WI38 (cell line): ENCODE measurements at regions not wholly inside any gene's neighbourhood (a gene's known extent, or its start where the extent isn't known, plus 50 kb on each side); places are given as distances from the start of the nearest gene placed in this dataset.
A peak's percentile ranks its signal among the peaks of the same experiment; 100 is the strongest.

Source experiments
- H3K4me3 ChIP-seq: 2 replicates; pipeline ENCODE4 v1.5.1; 2011; ENCODE audit warnings: low read depth, mild to moderate bottlenecking, control low read depth, low read length
- CTCF ChIP-seq: IDR thresholded peaks from 2 replicates; pipeline ENCODE4 v1.5.1; 2012; ENCODE audit warnings: low read depth, mild to moderate bottlenecking, control low read depth, low read length

- no peak overlapping the region for H3K4me3 ChIP-seq
- TF ChIP-seq CTCF, result no peak
Measured at GRCh38 chr3:99500485-99500884, 137.9 kb upstream of the COL8A1 start.

GRCh38 chr3:99499235-99500158, 138.9 kb upstream of the COL8A1 start:
- peak; percentile 70 for TF ChIP-seq CTCF
- no peak overlapping the region for H3K4me3 ChIP-seq

- no peak overlapping the region for H3K4me3 ChIP-seq
- TF ChIP-seq CTCF, result no peak
Measured at GRCh38 chr3:99498550-99499234, 139.7 kb upstream of the COL8A1 start.

- H3K4me3 ChIP-seq, result no peak overlapping the region
- TF ChIP-seq CTCF, result no peak
Measured at GRCh38 chr3:99487894-99488293, 150.5 kb upstream of the COL8A1 start.

- TF ChIP-seq CTCF, result no peak
- H3K4me3 ChIP-seq, result no peak overlapping the region
Measured at GRCh38 chr3:99485286-99485685, 153.1 kb upstream of the COL8A1 start.

- no peak overlapping the region for H3K4me3 ChIP-seq
- no peak for TF ChIP-seq CTCF
Measured at GRCh38 chr3:99484871-99485270, 153.5 kb upstream of the COL8A1 start.

GRCh38 chr3:99483841-99484240, 154.6 kb upstream of the COL8A1 start:
- TF ChIP-seq CTCF, result no peak
- no peak overlapping the region for H3K4me3 ChIP-seq
